OCI-LY7 (cell line): ENCODE measurements at regions not wholly inside any gene's neighbourhood (a gene's known extent, or its start where the extent isn't known, plus 50 kb on each side); places are given as distances from the start of the nearest gene placed in this dataset.

Experiments
- CTCF ChIP-seq: fragments of 200-600 bp; sonication (generic); conservative IDR thresholded peaks from 2 replicates; pipeline ENCODE4 v1.5.1; 2014; ENCODE audit warnings: mild to moderate bottlenecking, antibody characterized with exemption, low read length, moderate library complexity, mixed read lengths
- EZH2phosphoT487 ChIP-seq: fragments of 200-600 bp; sonication (generic); IDR thresholded peaks from 2 replicates; pipeline ENCODE4 v1.6.1; 2018; ENCODE audit warnings: low read depth, borderline replicate concordance, mild to moderate bottlenecking, mixed run types, antibody characterized with exemption, low read length, moderate library complexity, mixed read lengths

- TF ChIP-seq CTCF: no peak
- no peak for TF ChIP-seq EZH2phosphoT487
These were observed 109.7 kb upstream of the KLF14 start for GRCh38 chr7:130843703-130844102.
